ENCODE measurements at regions not wholly inside any gene's neighbourhood (a gene's known extent, or its start where the extent isn't known, plus 50 kb on each side); places are given as distances from the start of the nearest gene placed in this dataset.

GRCh38 chr16:9479008-9479407 is 387.6 kb downstream of the HAPSTR1 start:
- TF ChIP-seq CTCF (IDR thresholded peaks at IDR 0.05) = no peak
- ATAC-seq = no peak

DNA sequence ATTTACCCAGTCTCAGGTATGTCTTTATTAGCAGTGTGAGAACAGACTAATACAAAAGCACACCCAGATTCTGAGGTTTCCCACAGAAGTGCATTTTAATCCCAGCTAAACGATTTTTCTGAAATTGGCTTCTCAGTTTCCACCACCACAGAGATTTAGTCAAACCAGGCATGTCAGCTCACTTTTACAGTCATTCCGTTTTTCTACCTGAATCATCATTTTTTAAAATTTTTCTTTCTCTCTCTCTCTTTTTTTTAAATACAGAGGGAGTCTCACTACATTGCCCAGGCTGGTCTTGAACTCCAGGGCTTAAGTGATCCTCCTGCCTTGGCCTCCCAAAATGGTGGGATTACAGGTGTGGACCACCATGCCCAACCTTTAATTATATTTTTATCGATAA is 389.1 kb downstream of the HAPSTR1 start:
- H3K9me3 ChIP-seq = no peaks in the 10 kb centered on the region
- ATAC-seq = no peak
- intact Hi-C loops (cut with DNase I, micrococcal nuclease) = no loop called here
- no peaks in the 10 kb centered on the region for H3K36me3 ChIP-seq (ENCODE audit: low read depth)
- no peak for DNase-seq
- TF ChIP-seq CTCF (IDR thresholded peaks at IDR 0.05) = no peak
- no peak overlapping the region for H3K4me3 ChIP-seq
- H3K4me1 ChIP-seq (ENCODE audit: low read depth) = no peaks in the 10 kb centered on the region

More at GRCh38 chr16:9479008-9479407, 387.6 kb downstream of the HAPSTR1 start:
- no peaks in the 10 kb centered on the region for H3K36me3 ChIP-seq (ENCODE audit: low read depth)
- no peak for DNase-seq
- no peak overlapping the region for H3K4me3 ChIP-seq
- intact Hi-C loops (cut with DNase I, micrococcal nuclease) = no loop called here
- no peaks in the 10 kb centered on the region for H3K9me3 ChIP-seq
- H3K4me1 ChIP-seq (ENCODE audit: low read depth) = no peaks in the 10 kb centered on the region

GRCh38 chr16:9481747-9482730 is 390.6 kb downstream of the HAPSTR1 start:
- no peak for DNase-seq

GRCh38 chr16:9484426-9484825 is 393.0 kb downstream of the HAPSTR1 start:
- DNase-seq = no peak
- TF ChIP-seq CTCF (IDR thresholded peaks at IDR 0.05) = no peak
- Histone ChIP-seq H3K4me1 (ENCODE audit: low read depth) (no peaks in the 10 kb centered on the region), H3K9me3 (no peaks in the 10 kb centered on the region), H3K4me3 (no peak overlapping the region), H3K36me3 (ENCODE audit: low read depth) (no peaks in the 10 kb centered on the region)
- intact Hi-C loops (cut with DNase I, micrococcal nuclease) = no loop called here
- ATAC-seq = no peak

More at GRCh38 chr16:9481747-9482730, 390.6 kb downstream of the HAPSTR1 start:
- no peak overlapping the region for H3K4me3 ChIP-seq
- intact Hi-C loops (cut with DNase I, micrococcal nuclease) = no loop called here
- TF ChIP-seq CTCF (IDR thresholded peaks at IDR 0.05) = no peak
- H3K4me1 ChIP-seq (ENCODE audit: low read depth) = no peaks in the 10 kb centered on the region
- ATAC-seq = no peak
- no peaks in the 10 kb centered on the region for H3K9me3 ChIP-seq
- H3K36me3 ChIP-seq (ENCODE audit: low read depth) = no peaks in the 10 kb centered on the region

DNA sequence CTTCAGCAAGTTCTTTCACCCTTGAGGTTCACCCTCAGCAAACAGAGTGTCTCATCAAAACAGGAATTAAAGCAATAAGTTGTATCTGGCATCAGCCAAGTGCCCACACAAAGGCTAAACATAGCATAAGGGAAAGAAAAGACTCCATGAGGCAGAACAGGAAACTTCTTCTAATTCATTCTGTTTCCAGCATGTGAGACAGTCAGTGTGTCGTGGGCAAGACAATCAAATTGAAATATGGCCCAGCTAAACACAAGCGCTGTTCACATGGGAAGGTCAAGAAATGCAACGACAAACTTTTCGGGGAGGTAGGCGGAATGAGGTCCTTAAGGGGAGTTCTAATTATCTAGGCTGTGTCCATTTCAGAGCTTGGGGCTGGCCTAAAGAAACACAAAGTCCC is 393.4 kb downstream of the HAPSTR1 start:
- Histone ChIP-seq H3K36me3 (ENCODE audit: low read depth) (no peaks in the 10 kb centered on the region), H3K4me1 (ENCODE audit: low read depth) (no peaks in the 10 kb centered on the region), H3K9me3 (no peaks in the 10 kb centered on the region), H3K4me3 (no peak overlapping the region)
- TF ChIP-seq CTCF (IDR thresholded peaks at IDR 0.05) = no peak
- ATAC-seq (no peak), DNase-seq (no peak)
- intact Hi-C loops (cut with DNase I, micrococcal nuclease) = no loop called here

Data from mucosa of descending colon (tissue), 3 donors.